KBM-7 (cell line): ENCODE measurements at regions not wholly inside any gene's neighbourhood (a gene's known extent, or its start where the extent isn't known, plus 50 kb on each side); places are given as distances from the start of the nearest gene placed in this dataset.

ENCODE experiments used
- DNase-seq: peaks from one replicate; pipeline ENCODE4 v3.0.0-alpha.2; 2015
- in situ Hi-C: fragments of 300-500 bp; cut with MboI; formaldehyde crosslinking; loops from 2 replicates; pipeline ENCODE4 v1.14.3; 2020; ENCODE audit warnings: low sequenced_read_pairs, low pct_unique_long_range_greater_than_20kb, mixed read lengths

GRCh38 chr10:43026039-43026973 is 50.6 kb upstream of the RET start:
- in situ Hi-C loops: no loop called here

More at GRCh38 chr10:43026039-43026973, 50.6 kb upstream of the RET start:
- no peak for DNase-seq
